ENCODE measurements at regions not wholly inside any gene's neighbourhood (a gene's known extent, or its start where the extent isn't known, plus 50 kb on each side); places are given as distances from the start of the nearest gene placed in this dataset.

DNA sequence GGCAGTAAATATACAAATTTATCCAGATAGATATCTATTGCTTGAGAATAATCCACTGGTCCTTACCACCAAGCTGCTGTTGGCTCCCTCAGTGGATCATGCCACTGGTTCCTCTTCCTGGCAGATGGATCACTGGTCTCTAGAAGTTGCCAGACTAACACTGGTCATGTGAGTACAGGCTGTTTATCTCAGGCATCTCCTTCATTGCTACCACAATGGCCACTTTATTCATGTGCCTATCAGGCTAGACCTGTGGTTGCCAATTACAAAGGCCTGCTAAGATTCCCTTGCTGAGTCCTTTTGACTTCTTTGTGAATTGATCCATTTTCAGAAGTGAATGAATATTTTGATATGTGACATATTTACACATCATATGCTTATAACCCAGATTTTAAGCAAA is 1659.5 kb upstream of the PCDH20 start:
- H3K9me3 Mint-ChIP-seq (ENCODE audit: low read depth): peaks cover 3% of the 10 kb centered on the region
- H3K27me3 Mint-ChIP-seq: no peaks in the 10 kb centered on the region
- H3K4me1 Mint-ChIP-seq (ENCODE audit: low read depth): no peaks in the 10 kb centered on the region
- H3K4me3 Mint-ChIP-seq: no peak overlapping the region
- H3K27ac Mint-ChIP-seq: no peak overlapping the region
- no peaks in the 10 kb centered on the region for H3K36me3 Mint-ChIP-seq

DNA sequence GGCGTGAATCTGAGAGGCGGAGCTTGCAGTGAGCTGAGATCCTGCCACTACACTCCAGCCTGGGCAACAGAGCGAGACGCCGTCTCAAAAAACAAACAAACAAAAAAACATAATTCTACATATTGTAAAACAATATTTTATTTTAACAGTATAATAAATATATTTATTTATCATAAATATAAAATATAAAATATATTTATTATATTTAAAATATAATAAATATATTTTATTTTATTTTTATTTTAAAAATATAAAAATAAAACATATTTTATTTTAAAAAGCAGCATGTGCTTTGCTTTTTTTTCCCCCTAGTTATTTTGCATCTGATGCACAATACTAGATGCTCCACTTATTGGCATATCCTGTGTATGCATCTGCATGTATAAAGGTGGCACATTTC is 1634.6 kb upstream of the PCDH20 start:
- no peak overlapping the region for H3K27ac Mint-ChIP-seq
- no peaks in the 10 kb centered on the region for H3K4me1 Mint-ChIP-seq (ENCODE audit: low read depth)
- H3K4me3 Mint-ChIP-seq: no peak overlapping the region
- H3K36me3 Mint-ChIP-seq: no peaks in the 10 kb centered on the region
- peaks cover 4% of the 10 kb centered on the region for H3K9me3 Mint-ChIP-seq (ENCODE audit: low read depth)
- H3K27me3 Mint-ChIP-seq: no peaks in the 10 kb centered on the region

DNA sequence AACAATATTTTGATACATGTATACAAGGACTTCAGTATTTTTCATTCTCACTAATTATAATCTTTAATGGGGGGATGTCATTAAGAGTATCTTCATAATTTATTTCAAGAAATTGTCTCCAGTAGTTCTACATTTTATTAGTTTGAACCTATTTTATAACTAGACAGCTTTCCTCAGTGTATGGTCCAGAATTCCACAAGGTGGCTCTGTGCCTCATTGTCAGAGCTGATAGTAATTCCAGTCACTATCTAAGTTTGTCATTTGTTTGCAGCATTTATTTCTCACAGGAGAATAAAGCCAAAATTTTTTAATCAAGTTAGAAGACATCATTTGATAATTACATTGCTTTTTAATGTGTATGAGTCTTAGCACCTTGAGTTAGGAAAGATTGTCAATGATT is 1633.0 kb upstream of the PCDH20 start:
- Mint-ChIP-seq H3K4me3 (no peak overlapping the region), H3K27me3 (no peaks in the 10 kb centered on the region), H3K9me3 (ENCODE audit: low read depth) (peaks cover 4% of the 10 kb centered on the region), H3K27ac (no peak overlapping the region), H3K36me3 (no peaks in the 10 kb centered on the region), H3K4me1 (ENCODE audit: low read depth) (no peaks in the 10 kb centered on the region)

DNA sequence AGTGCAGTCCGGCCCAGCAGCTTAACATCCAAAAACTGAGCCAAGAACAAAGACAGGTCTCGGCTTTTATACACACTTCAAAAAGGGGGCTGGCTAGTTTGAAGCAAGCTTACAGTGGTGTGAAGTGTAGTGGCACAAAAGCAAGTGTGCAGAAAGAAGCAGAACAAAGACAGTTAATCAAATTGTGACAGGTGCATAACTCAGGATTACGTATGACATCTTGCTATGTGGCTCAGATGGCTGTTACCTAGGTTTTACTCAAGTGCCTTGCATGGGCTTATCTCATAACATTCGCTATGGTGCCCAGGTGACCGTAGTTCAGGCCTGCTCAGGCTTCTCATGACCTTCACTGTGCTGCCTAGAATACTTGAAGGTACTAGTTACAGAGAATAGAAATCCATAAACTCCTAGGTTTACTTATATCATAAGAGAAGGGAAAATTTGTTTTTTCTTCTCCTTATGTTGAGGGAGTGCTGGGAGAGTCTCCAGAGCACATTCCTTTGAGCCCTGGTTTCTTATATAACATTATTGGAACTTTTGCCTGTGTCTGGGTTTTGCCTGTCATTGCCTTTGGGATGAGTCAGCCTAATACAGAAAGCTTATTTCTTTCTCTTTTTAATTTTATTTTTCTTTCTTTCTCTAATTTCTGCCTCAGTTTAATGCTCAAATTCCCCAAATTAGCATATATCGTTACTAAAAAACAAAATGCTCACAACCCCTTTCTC is 1629.1 kb upstream of the PCDH20 start:
- H3K4me1 Mint-ChIP-seq (ENCODE audit: low read depth): no peaks in the 10 kb centered on the region
- peaks cover 5% of the 10 kb centered on the region for H3K9me3 Mint-ChIP-seq (ENCODE audit: low read depth)
- H3K36me3 Mint-ChIP-seq: no peaks in the 10 kb centered on the region
- H3K27me3 Mint-ChIP-seq: no peaks in the 10 kb centered on the region
- H3K4me3 Mint-ChIP-seq: no peak overlapping the region
- no peak overlapping the region for H3K27ac Mint-ChIP-seq

DNA sequence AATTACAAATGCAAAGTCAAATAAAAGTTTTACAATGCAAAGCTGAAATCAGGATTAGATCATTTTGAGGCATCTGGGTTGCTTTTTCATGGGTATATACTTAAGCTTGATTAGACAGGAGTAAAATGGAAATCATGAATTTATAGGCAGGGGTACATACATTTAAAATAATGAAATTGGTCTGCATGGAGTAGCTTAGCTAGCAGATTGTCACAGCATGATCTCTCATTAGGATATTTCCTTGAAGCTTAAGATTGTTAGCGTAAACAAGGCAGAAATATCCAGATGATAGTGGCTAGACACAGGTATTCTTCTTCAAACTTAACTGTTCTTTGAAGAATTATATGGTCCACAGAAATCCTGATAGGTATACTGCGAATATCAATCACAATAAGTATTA is 1627.0 kb upstream of the PCDH20 start:
- Mint-ChIP-seq H3K36me3 (no peaks in the 10 kb centered on the region), H3K27me3 (no peaks in the 10 kb centered on the region), H3K4me1 (ENCODE audit: low read depth) (no peaks in the 10 kb centered on the region), H3K4me3 (no peak overlapping the region), H3K9me3 (ENCODE audit: low read depth) (peaks cover 5% of the 10 kb centered on the region), H3K27ac (no peak overlapping the region)

DNA sequence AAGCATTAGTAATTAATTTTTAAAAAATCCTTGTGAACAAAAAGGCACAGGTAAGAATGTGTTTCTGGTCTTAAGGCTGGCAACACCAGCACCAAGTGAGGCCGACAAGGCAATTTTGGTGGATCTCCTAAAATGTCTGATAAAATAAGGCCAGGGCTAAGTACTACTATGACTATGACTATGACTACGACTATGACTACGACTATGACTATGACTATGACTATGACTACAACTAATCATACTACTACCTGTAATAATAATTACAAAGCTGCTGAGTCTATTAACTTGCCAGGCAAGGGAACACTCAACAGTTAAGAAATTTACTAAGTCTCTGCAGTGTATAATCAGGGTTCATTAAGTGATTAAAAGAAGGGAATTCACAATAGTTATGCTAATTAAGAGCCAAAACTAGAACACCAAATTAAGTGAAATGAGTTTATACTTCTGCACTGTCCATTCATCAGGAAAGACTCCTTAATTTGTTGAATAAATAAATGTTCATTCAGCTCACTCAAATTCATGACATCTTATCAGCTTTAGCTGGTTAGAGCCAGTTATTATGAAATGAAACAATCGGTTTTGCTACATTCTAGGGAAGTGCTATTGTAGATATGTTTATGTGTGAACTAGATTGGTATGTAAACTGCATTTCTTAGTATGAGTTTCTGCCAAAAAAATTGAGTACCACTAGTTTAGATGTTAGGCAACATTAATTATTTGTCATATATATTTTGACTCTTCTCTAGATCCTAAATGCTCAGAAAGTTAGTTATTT is 1626.2 kb upstream of the PCDH20 start:
- Mint-ChIP-seq H3K9me3 (ENCODE audit: low read depth) (peaks cover 5% of the 10 kb centered on the region), H3K4me3 (no peak overlapping the region), H3K4me1 (ENCODE audit: low read depth) (no peaks in the 10 kb centered on the region), H3K27ac (no peak overlapping the region), H3K36me3 (no peaks in the 10 kb centered on the region), H3K27me3 (no peaks in the 10 kb centered on the region)

DNA sequence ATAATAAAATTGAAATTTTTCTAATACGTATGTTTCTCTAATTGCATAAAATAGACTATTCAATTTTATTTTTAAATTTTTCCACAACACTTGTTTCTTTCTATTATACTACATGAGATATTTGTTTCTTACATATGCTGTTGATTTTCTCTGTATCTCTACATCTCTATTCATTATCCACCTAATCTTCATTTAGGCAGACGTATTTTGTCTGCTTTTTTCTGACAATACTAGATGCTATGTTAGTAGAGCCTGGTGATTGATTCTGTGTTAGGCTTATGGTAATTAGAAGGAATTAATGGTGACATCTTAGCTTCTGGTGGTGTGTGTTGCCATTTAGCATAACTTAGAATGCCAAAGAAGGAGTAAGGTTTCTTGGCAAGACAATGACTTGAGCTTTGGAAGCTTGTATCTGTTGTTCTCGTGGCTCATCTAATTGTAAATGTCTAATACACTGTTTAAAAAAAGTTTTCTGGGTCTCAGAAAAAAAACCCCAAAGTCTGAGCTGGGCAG is 1610.7 kb upstream of the PCDH20 start:
- no peak overlapping the region for H3K4me3 Mint-ChIP-seq

DNA sequence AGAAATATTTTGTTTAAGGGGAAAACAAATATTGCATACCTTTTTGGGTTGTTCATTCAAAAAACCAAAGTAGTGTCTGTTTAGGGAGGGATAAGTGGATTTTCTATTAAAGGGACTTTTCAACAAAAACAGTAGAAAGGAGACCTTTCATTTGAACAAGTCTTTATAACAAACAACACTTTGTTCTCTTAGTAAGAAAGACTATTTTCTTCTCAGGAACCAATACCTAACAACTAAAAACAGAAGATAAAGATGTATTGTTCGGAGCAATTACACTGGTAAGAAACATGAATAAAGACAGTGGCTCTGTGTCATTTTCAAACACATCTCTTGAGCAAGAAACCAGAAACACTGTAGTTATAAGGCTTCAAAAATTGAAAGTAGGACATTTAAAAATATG is 1610.1 kb upstream of the PCDH20 start:
- no peak overlapping the region for H3K27ac Mint-ChIP-seq
- no peaks in the 10 kb centered on the region for H3K36me3 Mint-ChIP-seq

More for the DNA sequence above, 1610.7 kb upstream of the PCDH20 start:
- no peak overlapping the region for H3K27ac Mint-ChIP-seq
- no peaks in the 10 kb centered on the region for H3K36me3 Mint-ChIP-seq
- H3K4me1 Mint-ChIP-seq (ENCODE audit: low read depth): no peaks in the 10 kb centered on the region
- no peaks in the 10 kb centered on the region for H3K27me3 Mint-ChIP-seq
- peaks cover 3% of the 10 kb centered on the region for H3K9me3 Mint-ChIP-seq (ENCODE audit: low read depth)

DNA sequence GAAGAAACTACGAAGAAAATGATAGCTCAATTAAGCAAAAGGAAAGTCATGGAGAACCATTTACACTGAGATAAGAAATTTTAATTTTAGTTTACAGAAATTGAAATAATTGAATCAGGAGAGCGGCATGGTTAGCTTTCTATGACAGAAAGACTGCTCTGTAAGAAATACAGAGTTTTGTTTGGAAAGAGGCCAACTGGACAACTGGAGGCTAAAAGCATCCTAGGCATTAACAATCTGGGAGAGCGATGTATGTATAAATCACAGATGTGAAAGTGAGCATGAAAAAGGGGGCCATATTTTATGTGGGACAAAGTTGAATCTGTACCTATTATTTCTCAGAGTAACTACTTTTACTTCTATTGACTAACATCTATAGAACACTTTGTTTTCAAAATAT is 1608.8 kb upstream of the PCDH20 start:
- no peaks in the 10 kb centered on the region for H3K27me3 Mint-ChIP-seq
- peaks cover under 1% of the 10 kb centered on the region for H3K9me3 Mint-ChIP-seq (ENCODE audit: low read depth)
- H3K36me3 Mint-ChIP-seq: no peaks in the 10 kb centered on the region
- H3K27ac Mint-ChIP-seq: no peak overlapping the region
- no peaks in the 10 kb centered on the region for H3K4me1 Mint-ChIP-seq (ENCODE audit: low read depth)
- H3K4me3 Mint-ChIP-seq: no peak overlapping the region

More for the DNA sequence above, 1610.1 kb upstream of the PCDH20 start:
- Mint-ChIP-seq H3K9me3 (ENCODE audit: low read depth) (peaks cover 3% of the 10 kb centered on the region), H3K4me1 (ENCODE audit: low read depth) (no peaks in the 10 kb centered on the region), H3K4me3 (no peak overlapping the region), H3K27me3 (no peaks in the 10 kb centered on the region)

DNA sequence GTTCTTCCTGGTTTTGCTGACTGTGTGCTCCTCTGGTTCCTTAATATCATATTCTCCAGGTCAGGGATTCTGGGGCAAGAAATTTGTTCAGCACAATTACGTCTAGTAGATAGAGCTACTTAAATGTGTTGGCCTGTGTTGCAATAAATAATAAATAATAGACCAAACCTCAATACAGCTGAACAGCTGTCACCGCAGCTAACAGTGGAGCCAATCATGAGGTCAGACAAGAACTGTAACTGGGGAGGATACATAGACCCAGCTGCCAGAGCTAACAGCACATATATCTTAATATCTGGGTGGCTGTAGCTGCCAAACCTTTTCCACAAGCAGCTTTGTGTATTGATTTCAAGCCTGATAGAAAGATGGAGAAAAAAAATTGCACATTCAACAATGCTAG is 1596.3 kb upstream of the PCDH20 start:
- H3K27ac Mint-ChIP-seq: no peak overlapping the region
- no peaks in the 10 kb centered on the region for H3K36me3 Mint-ChIP-seq
- H3K4me3 Mint-ChIP-seq: no peak overlapping the region
- H3K9me3 Mint-ChIP-seq (ENCODE audit: low read depth): peaks cover 33% of the 10 kb centered on the region
- H3K27me3 Mint-ChIP-seq: no peaks in the 10 kb centered on the region
- H3K4me1 Mint-ChIP-seq (ENCODE audit: low read depth): no peaks in the 10 kb centered on the region

DNA sequence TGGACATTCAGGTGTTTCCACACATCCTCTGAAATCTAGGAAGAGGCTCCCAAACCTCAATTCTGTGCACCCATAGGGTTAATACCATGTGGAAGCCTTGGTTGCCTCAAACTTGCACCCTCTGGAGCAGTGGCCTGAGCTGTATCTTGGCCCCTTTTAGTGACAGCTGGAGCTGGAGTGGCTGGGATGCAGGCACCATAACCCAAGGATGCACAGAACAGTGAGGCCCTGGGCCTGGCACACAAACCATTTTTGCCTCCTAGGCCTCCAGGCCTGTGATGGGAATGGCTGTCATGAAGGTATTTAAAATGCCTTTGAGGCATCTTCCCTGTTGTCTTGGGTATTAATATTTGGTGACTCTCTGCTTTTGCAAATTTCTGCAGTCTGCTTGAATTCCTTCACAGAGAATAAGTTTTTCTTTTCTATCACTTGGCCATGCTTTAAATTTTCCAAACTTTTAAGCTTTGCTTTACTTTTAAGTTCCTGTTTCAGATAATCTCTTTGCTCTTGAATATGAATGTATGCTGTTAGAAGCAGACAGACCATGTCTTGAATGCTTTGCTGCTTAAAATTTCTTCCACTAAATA is 1594.5 kb upstream of the PCDH20 start:
- H3K4me1 Mint-ChIP-seq (ENCODE audit: low read depth): no peaks in the 10 kb centered on the region
- no peak overlapping the region for H3K4me3 Mint-ChIP-seq
- peaks cover 33% of the 10 kb centered on the region for H3K9me3 Mint-ChIP-seq (ENCODE audit: low read depth)
- H3K27me3 Mint-ChIP-seq: no peaks in the 10 kb centered on the region
- no peak overlapping the region for H3K27ac Mint-ChIP-seq
- no peaks in the 10 kb centered on the region for H3K36me3 Mint-ChIP-seq

DNA sequence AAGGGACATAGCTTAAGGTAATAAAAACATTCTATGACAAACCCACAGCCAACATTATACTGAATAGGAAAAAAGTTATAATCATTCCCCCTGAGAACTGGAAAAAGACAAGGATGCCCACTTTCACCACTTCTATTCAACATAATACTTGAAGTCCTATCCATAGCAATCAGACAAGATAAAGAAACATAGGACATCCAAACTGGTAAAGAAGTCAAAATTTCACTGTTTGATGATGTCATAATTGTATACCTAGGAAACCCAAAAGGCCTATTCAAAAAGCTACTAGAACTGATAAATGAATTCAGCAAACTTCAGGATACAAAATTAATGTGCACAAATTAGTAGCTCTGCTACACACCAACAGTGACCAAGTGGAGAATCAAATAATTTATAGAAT is 1590.0 kb upstream of the PCDH20 start:
- H3K4me3 Mint-ChIP-seq: no peak overlapping the region
- no peaks in the 10 kb centered on the region for H3K27me3 Mint-ChIP-seq
- H3K27ac Mint-ChIP-seq: no peak overlapping the region
- H3K36me3 Mint-ChIP-seq: no peaks in the 10 kb centered on the region
- H3K4me1 Mint-ChIP-seq (ENCODE audit: low read depth): no peaks in the 10 kb centered on the region
- H3K9me3 Mint-ChIP-seq (ENCODE audit: low read depth): peaks cover 45% of the 10 kb centered on the region

DNA sequence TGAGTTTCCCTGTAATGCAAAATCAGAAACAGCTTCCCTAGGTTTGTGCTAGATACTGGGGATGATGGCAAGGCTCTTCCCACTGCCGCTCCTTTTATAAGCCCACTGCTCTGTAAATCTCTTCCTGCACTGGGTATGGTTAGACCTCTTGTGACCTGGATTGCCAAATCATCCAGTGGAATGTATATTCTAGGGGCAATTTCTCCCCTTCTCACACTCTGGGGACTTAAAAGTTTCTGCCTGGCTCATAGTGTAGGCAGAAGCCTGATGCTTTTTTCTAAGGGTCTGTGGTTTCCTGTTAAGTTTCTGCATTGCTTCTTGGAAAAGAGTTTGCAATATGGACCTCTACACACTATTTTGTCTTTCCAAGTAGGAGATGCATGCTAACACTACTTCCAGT is 1582.0 kb upstream of the PCDH20 start:
- no peak overlapping the region for H3K4me3 Mint-ChIP-seq
- peaks cover 25% of the 10 kb centered on the region for H3K9me3 Mint-ChIP-seq (ENCODE audit: low read depth)
- no peak overlapping the region for H3K27ac Mint-ChIP-seq
- no peaks in the 10 kb centered on the region for H3K4me1 Mint-ChIP-seq (ENCODE audit: low read depth)
- no peaks in the 10 kb centered on the region for H3K36me3 Mint-ChIP-seq
- no peaks in the 10 kb centered on the region for H3K27me3 Mint-ChIP-seq

DNA sequence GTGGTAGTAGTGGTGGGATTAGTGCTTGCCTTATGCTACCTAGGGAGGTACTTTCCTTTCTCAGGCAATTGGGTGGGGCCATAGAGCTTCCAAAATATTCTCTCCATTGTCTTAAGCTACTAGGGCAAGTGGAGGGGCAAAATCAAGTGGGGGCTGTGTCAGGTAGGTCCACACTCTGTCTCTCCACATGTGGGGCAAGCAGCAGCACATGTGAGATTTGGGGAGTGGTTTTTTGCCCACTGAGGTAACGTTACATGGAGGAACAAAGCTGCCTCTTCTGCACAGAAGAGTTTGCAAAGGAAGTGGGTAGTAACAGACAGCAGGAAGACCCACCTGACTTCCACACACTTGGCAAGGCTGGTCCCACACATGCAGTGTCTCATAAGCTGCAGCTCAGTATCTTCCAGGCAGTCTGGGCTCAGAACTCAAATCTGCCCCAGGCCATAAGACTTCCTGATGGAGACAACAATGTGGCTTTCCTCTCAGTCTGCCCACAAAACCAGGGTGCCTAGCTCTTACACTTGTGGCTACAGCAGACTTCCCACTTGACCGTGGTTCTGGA is 1581.5 kb upstream of the PCDH20 start:
- Mint-ChIP-seq H3K9me3 (ENCODE audit: low read depth) (peaks cover 19% of the 10 kb centered on the region), H3K27me3 (no peaks in the 10 kb centered on the region), H3K4me3 (no peak overlapping the region), H3K4me1 (ENCODE audit: low read depth) (no peaks in the 10 kb centered on the region), H3K36me3 (no peaks in the 10 kb centered on the region), H3K27ac (no peak overlapping the region)

DNA sequence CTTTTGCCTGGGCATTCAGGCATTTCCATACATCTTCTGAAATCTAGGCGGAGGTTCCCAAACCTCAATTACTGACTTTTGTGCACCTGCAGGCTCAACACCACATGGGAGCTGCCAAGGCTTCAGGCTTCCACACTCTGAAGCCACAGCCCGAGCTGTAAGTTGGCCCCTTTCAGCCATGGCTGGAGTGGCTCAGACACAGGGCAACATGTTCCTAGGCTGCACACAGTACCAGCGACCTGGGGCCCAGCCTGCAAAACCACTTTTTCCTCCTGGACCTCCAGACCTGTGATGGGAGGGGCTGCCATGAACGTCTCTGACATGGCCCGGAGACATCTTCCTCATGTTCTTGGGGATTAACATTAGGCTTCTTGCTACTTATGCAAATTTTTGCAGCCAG is 1558.2 kb upstream of the PCDH20 start:
- Mint-ChIP-seq H3K4me3 (no peak overlapping the region), H3K27me3 (no peaks in the 10 kb centered on the region), H3K27ac (no peak overlapping the region)

More for the DNA sequence above, 1558.2 kb upstream of the PCDH20 start:
- H3K9me3 Mint-ChIP-seq (ENCODE audit: low read depth): peaks cover 21% of the 10 kb centered on the region
- no peaks in the 10 kb centered on the region for H3K36me3 Mint-ChIP-seq
- no peaks in the 10 kb centered on the region for H3K4me1 Mint-ChIP-seq (ENCODE audit: low read depth)
